SU-DHL-6 (cell line): ENCODE measurements at regions not wholly inside any gene's neighbourhood (a gene's known extent, or its start where the extent isn't known, plus 50 kb on each side); places are given as distances from the start of the nearest gene placed in this dataset.

Experiments used
- CTCF ChIP-seq: fragments of 200-600 bp; sonication (generic); IDR thresholded peaks from one replicate; pipeline ENCODE4 v1.5.1; 2017; ENCODE audit warnings: antibody characterized with exemption, mild to moderate bottlenecking, low read length, moderate library complexity; ENCODE audit not compliant: insufficient read depth, poor library complexity, severe bottlenecking
- EZH2phosphoT487 ChIP-seq: fragments of 200-600 bp; sonication (generic), shearing (Covaris generic); conservative IDR thresholded peaks from 2 replicates; pipeline ENCODE4 v1.6.1; 2018; ENCODE audit warnings: mild to moderate bottlenecking, antibody characterized with exemption, low read length, moderate library complexity, mixed read lengths

- TF ChIP-seq CTCF = no peak
- no peak for TF ChIP-seq EZH2phosphoT487
Measured at GRCh38 chr16:65722429-65722828, 600.6 kb upstream of the CDH11 start.
